MM.1S (cell line): ENCODE measurements at regions not wholly inside any gene's neighbourhood (a gene's known extent, or its start where the extent isn't known, plus 50 kb on each side); places are given as distances from the start of the nearest gene placed in this dataset.

ENCODE experiments used
- DNase-seq: peaks from one replicate; pipeline ENCODE4 v3.0.0-alpha.2; 2015
- H2AFZ ChIP-seq: fragments of 300-600 bp; sonication (generic); 2 replicates; pipeline ENCODE4 v1.6.0; 2016; ENCODE audit warnings: antibody characterized with exemption, low read length
- H3F3A ChIP-seq: fragments of 300-600 bp; sonication (generic); 2 replicates; pipeline ENCODE4 v1.6.1; 2016; ENCODE audit warnings: mild to moderate bottlenecking, antibody characterized with exemption, low read length, moderate library complexity, mixed read lengths; ENCODE audit not compliant: insufficient read depth
- H3K27ac ChIP-seq: fragments of 300-600 bp; sonication (generic); 2 replicates; pipeline ENCODE4 v1.5.1; 2016; ENCODE audit warnings: mild to moderate bottlenecking, low read length
- H3K27me3 ChIP-seq: fragments of 300-600 bp; sonication (generic); replicated peaks from 2 replicates; pipeline ENCODE4 v1.6.0; 2016; ENCODE audit warnings: low read length; ENCODE audit not compliant: insufficient read depth
- H3K36me3 ChIP-seq: fragments of 300-600 bp; sonication (generic); replicated peaks from 2 replicates; pipeline ENCODE4 v1.6.1; 2016; ENCODE audit warnings: mild to moderate bottlenecking, low read length, mixed read lengths; ENCODE audit not compliant: insufficient read depth
- H3K4me1 ChIP-seq: fragments of 300-600 bp; sonication (generic); 2 replicates; pipeline ENCODE4 v1.6.1; 2016; ENCODE audit warnings: low read length, mixed read lengths
- H3K4me2 ChIP-seq: fragments of 300-600 bp; sonication (generic); 2 replicates; pipeline ENCODE4 v1.6.0; 2016; ENCODE audit warnings: low read depth, low read length
- H3K4me3 ChIP-seq: fragments of 300-600 bp; sonication (generic); 2 replicates; pipeline ENCODE4 v1.5.1; 2016; ENCODE audit warnings: low read length, mixed read lengths
- H3K79me2 ChIP-seq: fragments of 300-600 bp; sonication (generic); 2 replicates; pipeline ENCODE4 v1.6.1; 2016; ENCODE audit warnings: mixed run types, low read length, mixed read lengths
- H3K9ac ChIP-seq: fragments of 300-600 bp; sonication (generic); 2 replicates; pipeline ENCODE4 v1.6.1; 2016; ENCODE audit warnings: low read length, mixed read lengths
- H3K9me2 ChIP-seq: fragments of 300-600 bp; sonication (generic); replicated peaks from 2 replicates; pipeline ENCODE4 v1.6.1; 2016; ENCODE audit warnings: mild to moderate bottlenecking, low read length, mixed read lengths; ENCODE audit not compliant: insufficient read depth
- H3K9me3 ChIP-seq: fragments of 300-600 bp; sonication (generic); replicated peaks from 2 replicates; pipeline ENCODE4 v1.6.1; 2016; ENCODE audit warnings: mild to moderate bottlenecking, low read length, mixed read lengths; ENCODE audit not compliant: insufficient read depth
- H4K20me1 ChIP-seq: fragments of 300-600 bp; sonication (generic); 2 replicates; pipeline ENCODE4 v1.6.1; 2016; ENCODE audit warnings: mild to moderate bottlenecking, low read length, moderate library complexity, mixed read lengths; ENCODE audit not compliant: insufficient read depth
- EZH2 ChIP-seq: fragments of 300-600 bp; sonication (generic); optimal IDR thresholded peaks from 2 replicates; pipeline ENCODE3; 2017; ENCODE audit warnings: low read depth, mild to moderate bottlenecking, antibody characterized with exemption, low read length, mixed read lengths
- EZH2phosphoT487 ChIP-seq: fragments of 300-600 bp; sonication (generic); IDR thresholded peaks from 2 replicates; pipeline ENCODE4 v1.6.1; 2018; ENCODE audit warnings: antibody characterized with exemption, low read length
- TF ChIP-seq, protein P1 (sequence below): fragments of 300-600 bp; sonication (generic); IDR thresholded peaks from 2 replicates; pipeline ENCODE4 v1.5.1; 2016; ENCODE audit warnings: antibody characterized with exemption, low read length, mixed read lengths

DNA sequence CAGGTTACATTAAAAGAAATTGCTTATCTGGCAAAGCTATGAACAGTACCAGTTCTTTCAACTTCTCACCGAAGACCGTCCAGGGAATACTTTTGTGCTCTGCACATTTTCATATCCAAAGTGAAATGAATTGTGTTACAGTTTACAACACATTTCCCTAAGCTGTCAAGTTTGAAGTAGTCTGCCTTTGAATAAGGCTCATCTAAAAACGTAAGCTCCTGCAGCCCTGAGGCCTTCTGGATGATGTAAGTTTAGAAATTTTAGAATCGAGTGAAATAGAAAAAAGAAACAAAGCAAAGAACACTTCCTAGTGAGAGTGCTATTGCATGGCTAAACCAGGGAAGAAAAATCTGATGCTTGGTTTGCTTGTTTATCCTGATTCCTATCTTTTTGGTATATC lies 653.8 kb downstream of the MMUT start:
- TF ChIP-seq EZH2 (no peak), EZH2phosphoT487 (no peak)
- TF ChIP-seq, protein P1, sequence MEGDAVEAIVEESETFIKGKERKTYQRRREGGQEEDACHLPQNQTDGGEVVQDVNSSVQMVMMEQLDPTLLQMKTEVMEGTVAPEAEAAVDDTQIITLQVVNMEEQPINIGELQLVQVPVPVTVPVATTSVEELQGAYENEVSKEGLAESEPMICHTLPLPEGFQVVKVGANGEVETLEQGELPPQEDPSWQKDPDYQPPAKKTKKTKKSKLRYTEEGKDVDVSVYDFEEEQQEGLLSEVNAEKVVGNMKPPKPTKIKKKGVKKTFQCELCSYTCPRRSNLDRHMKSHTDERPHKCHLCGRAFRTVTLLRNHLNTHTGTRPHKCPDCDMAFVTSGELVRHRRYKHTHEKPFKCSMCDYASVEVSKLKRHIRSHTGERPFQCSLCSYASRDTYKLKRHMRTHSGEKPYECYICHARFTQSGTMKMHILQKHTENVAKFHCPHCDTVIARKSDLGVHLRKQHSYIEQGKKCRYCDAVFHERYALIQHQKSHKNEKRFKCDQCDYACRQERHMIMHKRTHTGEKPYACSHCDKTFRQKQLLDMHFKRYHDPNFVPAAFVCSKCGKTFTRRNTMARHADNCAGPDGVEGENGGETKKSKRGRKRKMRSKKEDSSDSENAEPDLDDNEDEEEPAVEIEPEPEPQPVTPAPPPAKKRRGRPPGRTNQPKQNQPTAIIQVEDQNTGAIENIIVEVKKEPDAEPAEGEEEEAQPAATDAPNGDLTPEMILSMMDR, result no peak
- Histone ChIP-seq H3K9ac (no peak overlapping the region), H3K4me3 (no peak overlapping the region), H3K4me2 (no peak overlapping the region), H3K27ac (no peak overlapping the region), H3K36me3 (no peaks in the 10 kb centered on the region), H4K20me1 (no peaks in the 10 kb centered on the region), H3K4me1 (no peaks in the 10 kb centered on the region), H3F3A (no peaks in the 10 kb centered on the region), H3K9me3 (no peaks in the 10 kb centered on the region), H2AFZ (no peak overlapping the region), H3K27me3 (no peaks in the 10 kb centered on the region), H3K9me2 (no peaks in the 10 kb centered on the region), H3K79me2 (no peaks in the 10 kb centered on the region)
- DNase-seq, result no peak

DNA sequence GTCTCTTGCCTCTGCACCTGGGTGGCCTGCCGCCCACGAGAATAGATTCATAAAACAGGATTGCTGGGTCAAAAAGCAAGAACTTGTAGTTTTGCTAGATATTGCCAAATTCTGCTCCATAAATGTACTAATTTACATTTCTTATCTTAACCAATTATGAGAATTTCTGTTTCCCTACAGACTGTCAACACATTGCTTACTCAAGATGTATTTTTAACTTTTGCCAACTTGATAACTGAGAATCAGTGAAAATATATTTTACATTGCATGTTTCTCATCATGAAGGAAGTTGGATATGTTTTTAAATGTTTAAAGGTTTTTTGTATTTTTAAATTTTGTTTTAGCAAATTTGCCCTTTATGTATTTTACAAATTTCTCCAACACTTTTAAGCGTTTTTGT lies 664.8 kb downstream of the MMUT start:
- TF ChIP-seq EZH2phosphoT487 (no peak), EZH2 (no peak)
- TF ChIP-seq, protein P1, result no peak
- no peaks in the 10 kb centered on the region for H3F3A ChIP-seq
- H3K9ac ChIP-seq, result no peak overlapping the region
- no peaks in the 10 kb centered on the region for H3K79me2 ChIP-seq
- H4K20me1 ChIP-seq, result no peaks in the 10 kb centered on the region
- no peak overlapping the region for H3K4me2 ChIP-seq
- H3K27ac ChIP-seq, result no peak overlapping the region
- no peak overlapping the region for H3K4me3 ChIP-seq
- no peak for DNase-seq
- no peaks in the 10 kb centered on the region for H3K4me1 ChIP-seq
- no peaks in the 10 kb centered on the region for H3K9me2 ChIP-seq
- no peak overlapping the region for H2AFZ ChIP-seq
- no peaks in the 10 kb centered on the region for H3K36me3 ChIP-seq
- no peaks in the 10 kb centered on the region for H3K27me3 ChIP-seq
- H3K9me3 ChIP-seq, result no peaks in the 10 kb centered on the region

DNA sequence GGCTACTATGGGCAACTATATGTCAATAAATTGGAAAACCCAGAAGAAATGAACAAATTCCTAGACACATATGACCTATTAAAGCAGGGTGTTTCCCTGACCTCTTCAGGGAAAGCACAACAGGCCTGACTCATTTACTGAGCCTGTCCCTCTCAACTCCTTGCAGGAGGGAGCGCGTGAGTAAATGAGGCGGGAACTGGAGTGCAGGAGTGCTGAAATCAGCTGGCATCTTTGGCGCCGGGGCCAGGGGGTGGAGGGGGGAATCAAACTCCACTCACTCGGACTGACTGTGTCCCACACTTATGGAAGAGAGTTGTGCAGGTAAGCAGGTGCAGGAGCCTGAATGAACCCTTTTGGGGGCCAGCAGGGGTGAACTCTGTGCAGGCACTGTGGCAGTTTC lies 671.2 kb upstream of the PTCHD4 start:
- Histone ChIP-seq H3K9me2 (no peaks in the 10 kb centered on the region), H3K9me3 (no peaks in the 10 kb centered on the region), H4K20me1 (no peaks in the 10 kb centered on the region), H3K4me2 (no peak overlapping the region), H3K79me2 (no peaks in the 10 kb centered on the region), H3K4me1 (no peaks in the 10 kb centered on the region), H3F3A (no peaks in the 10 kb centered on the region), H3K4me3 (no peak overlapping the region), H3K27me3 (no peaks in the 10 kb centered on the region), H3K27ac (no peak overlapping the region), H3K9ac (no peak overlapping the region), H3K36me3 (no peaks in the 10 kb centered on the region), H2AFZ (no peak overlapping the region)
- TF ChIP-seq, protein P1, result no peak
- TF ChIP-seq EZH2phosphoT487, result no peak
- no peak for TF ChIP-seq EZH2
- DNase-seq, result no peak

DNA sequence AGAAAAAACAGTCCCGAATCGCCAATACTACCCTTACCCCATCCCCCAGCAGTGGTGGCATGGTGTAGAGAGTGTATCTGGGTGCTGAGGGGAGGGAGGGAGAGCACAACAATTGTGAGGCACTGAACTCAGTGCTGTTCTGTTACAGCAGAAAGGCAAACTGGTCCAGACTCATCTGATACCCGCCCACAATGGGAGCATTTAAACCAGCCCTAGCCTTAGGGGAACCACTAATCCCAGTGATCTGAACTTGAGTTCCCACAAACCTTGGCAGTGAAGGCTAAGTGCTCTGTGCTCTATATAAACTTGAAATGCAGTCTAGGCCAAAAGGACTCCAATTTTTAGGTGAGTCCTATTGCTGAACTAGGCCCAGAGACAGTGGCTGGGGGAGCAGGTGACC lies 666.4 kb upstream of the PTCHD4 start:
- Histone ChIP-seq H3K79me2 (no peaks in the 10 kb centered on the region), H3K9me2 (no peaks in the 10 kb centered on the region), H3K36me3 (no peaks in the 10 kb centered on the region), H4K20me1 (no peaks in the 10 kb centered on the region), H3K27me3 (no peaks in the 10 kb centered on the region), H3K4me1 (no peaks in the 10 kb centered on the region), H3K4me2 (no peak overlapping the region), H3F3A (no peaks in the 10 kb centered on the region), H2AFZ (no peak overlapping the region), H3K9me3 (no peaks in the 10 kb centered on the region), H3K4me3 (no peak overlapping the region), H3K27ac (no peak overlapping the region), H3K9ac (no peak overlapping the region)
- no peak for TF ChIP-seq EZH2
- no peak for TF ChIP-seq EZH2phosphoT487
- TF ChIP-seq, protein P1, result no peak
- no peak for DNase-seq
